ENCODE measurements at regions not wholly inside any gene's neighbourhood (a gene's known extent, or its start where the extent isn't known, plus 50 kb on each side); places are given as distances from the start of the nearest gene placed in this dataset.

GRCh38 chr21:29433366-29434059 lies 134.8 kb downstream of the BACH1 start:
- Histone ChIP-seq H3K9me3 (replicated peaks; ENCODE audit: control insufficient read depth, insufficient read depth, low read depth, low read length) (no peaks in the 10 kb centered on the region), H4K20me1 (replicated peaks; ENCODE audit: control insufficient read depth, insufficient read depth, low read length) (no peaks in the 10 kb centered on the region), H3K4me2 (ENCODE audit: insufficient read depth, low read length) (no peak overlapping the region), H3K27me3 (ENCODE audit: control insufficient read depth in 2 of 2, insufficient read depth in 2 of 2, low read length in 2 of 2) (no peaks in the 10 kb centered on the region), H3K79me2 (ENCODE audit: control insufficient read depth, insufficient read depth, low read length) (no peaks in the 10 kb centered on the region), H2AFZ (ENCODE audit: low read depth, low read length) (no peak overlapping the region), H3K9ac (ENCODE audit: insufficient read depth in 1 of 2, low read depth in 2 of 2, low read length in 2 of 2) (no peak overlapping the region), H3K9me1 (ENCODE audit: control insufficient read depth, insufficient read depth, low read length) (no peaks in the 10 kb centered on the region), H3K36me3 (ENCODE audit: control insufficient read depth, insufficient read depth, low read length) (no peaks in the 10 kb centered on the region), H3K27ac (ENCODE audit: extremely low read depth, low read depth, low read length) (no peak overlapping the region), H3K4me1 (replicated peaks in 1 of 2; ENCODE audit: control insufficient read depth in 2 of 2, insufficient read depth in 2 of 2, low read length in 2 of 2) (0 out of 5 replicates have a peak, but pooled peaks cover 0 to 9% of the 10 kb centered on the region in 2 experiments), H3K4me3 (no peak overlapping the region)
- in situ Hi-C loops (cut with MboI) (no loop called here), intact Hi-C loops (cut with micrococcal nuclease) (no loop called here)
- BruUV-seq (replicated peaks), result no TSS peak
- ATAC-seq (no peak), FAIRE-seq (no peak), DNase-seq (ENCODE audit: extremely low read depth in 1 of 4, low spot score in 3 of 4) (peak in 1 of 4 experiments; percentile 14)
- CTCF ChIA-PET (ENCODE audit: low intra/inter-chr PET ratio), result no interaction called here
- WGBS (ENCODE audit: insufficient coverage, low coverage, missing lambda C conversion rate), result 8% methylated on average over 7 of the region's 7 CpGs
- POLR2A ChIA-PET, result no interaction called here
- no peak for TF ChIP-seq ZBTB11 (CRISPR knock-in tag; IDR thresholded peaks at IDR 0.05)
- TF ChIP-seq HNRNPLL (IDR thresholded peaks at IDR 0.05; ENCODE audit: low read depth, low read length, poor library complexity, severe bottlenecking), result no peak
- no peak for TF ChIP-seq RBM14 (IDR thresholded peaks at IDR 0.05; ENCODE audit: borderline replicate concordance, insufficient read depth, low read depth, low read length)
- TF ChIP-seq TBL1XR1 (IDR thresholded peaks at IDR 0.05; ENCODE audit: low read length in 2 of 2), result no peak
- no peak for TF ChIP-seq RBM34 (IDR thresholded peaks at IDR 0.05; ENCODE audit: borderline replicate concordance, insufficient read depth, low read length)
- no peak for TF ChIP-seq CLOCK (CRISPR knock-in tag; IDR thresholded peaks at IDR 0.05; ENCODE audit: borderline replicate concordance)
- no peak for TF ChIP-seq DNMT1 (IDR thresholded peaks at IDR 0.05)
- 0 out of 2 replicates have a peak, but pooled peaks have one; percentile 21 for TF ChIP-seq SMAD4 (CRISPR knock-in tag; conservative IDR thresholded peaks at IDR 0.05)
- TF ChIP-seq HDAC1 (IDR thresholded peaks at IDR 0.05), result no peak
- no peak for TF ChIP-seq POLR3G (IDR thresholded peaks at IDR 0.05; ENCODE audit: extremely low read depth, insufficient read length, insufficient replicate concordance)
- TF ChIP-seq NR0B1 (IDR thresholded peaks at IDR 0.05; ENCODE audit: partially characterized antibody), result no peak
- TF ChIP-seq FOXK2 (conservative IDR thresholded peaks at IDR 0.05 in 1 of 2, IDR thresholded peaks at IDR 0.05 in 1 of 2; ENCODE audit: low read depth in 2 of 2), result 0 out of 4 replicates have a peak, but pooled peaks of 1 of the 2 experiments have one; percentile 20
